GM12865 (cell line): ENCODE measurements at regions not wholly inside any gene's neighbourhood (a gene's known extent, or its start where the extent isn't known, plus 50 kb on each side); places are given as distances from the start of the nearest gene placed in this dataset.
A peak's percentile ranks its signal among the peaks of the same experiment; 100 is the strongest.

ENCODE experiments used
- DNase-seq: peaks from one replicate; pipeline ENCODE4 v3.0.0; 2010; ENCODE audit warnings: low read depth
- H3K4me3 ChIP-seq: 2 replicates; pipeline ENCODE4 v1.5.1; 2011; ENCODE audit warnings: mild to moderate bottlenecking, low read depth, low read length, control low read depth
- TF ChIP-seq, protein P1 (sequence below): IDR thresholded peaks from 2 replicates; pipeline ENCODE4 v1.5.1; 2011; ENCODE audit warnings: low read length, control low read depth, low read depth, inconsistent platforms; ENCODE audit not compliant: insufficient read depth; ENCODE audit errors: missing control alignments

DNA sequence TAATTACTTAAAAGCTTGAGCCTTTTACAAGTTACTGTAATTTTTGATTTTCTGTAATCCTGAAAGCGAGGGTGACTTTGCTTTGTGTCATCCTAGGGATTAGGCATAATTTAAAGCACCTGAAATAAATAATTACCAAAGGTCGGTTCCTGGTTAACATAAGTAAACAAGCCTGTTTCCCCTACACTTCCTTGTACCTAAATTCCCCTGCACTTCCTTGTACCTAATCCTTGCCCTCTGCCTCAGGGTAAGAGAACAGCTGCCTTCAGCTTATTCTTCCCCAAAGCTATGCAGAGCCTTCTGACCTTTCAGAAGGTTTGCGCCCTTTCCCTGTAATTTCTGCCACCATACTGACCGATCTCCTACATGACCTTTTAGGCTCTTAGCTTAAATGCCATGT lies 166.1 kb upstream of the PDE5A start:
- H3K4me3 ChIP-seq: no peak overlapping the region
- TF ChIP-seq, protein P1, sequence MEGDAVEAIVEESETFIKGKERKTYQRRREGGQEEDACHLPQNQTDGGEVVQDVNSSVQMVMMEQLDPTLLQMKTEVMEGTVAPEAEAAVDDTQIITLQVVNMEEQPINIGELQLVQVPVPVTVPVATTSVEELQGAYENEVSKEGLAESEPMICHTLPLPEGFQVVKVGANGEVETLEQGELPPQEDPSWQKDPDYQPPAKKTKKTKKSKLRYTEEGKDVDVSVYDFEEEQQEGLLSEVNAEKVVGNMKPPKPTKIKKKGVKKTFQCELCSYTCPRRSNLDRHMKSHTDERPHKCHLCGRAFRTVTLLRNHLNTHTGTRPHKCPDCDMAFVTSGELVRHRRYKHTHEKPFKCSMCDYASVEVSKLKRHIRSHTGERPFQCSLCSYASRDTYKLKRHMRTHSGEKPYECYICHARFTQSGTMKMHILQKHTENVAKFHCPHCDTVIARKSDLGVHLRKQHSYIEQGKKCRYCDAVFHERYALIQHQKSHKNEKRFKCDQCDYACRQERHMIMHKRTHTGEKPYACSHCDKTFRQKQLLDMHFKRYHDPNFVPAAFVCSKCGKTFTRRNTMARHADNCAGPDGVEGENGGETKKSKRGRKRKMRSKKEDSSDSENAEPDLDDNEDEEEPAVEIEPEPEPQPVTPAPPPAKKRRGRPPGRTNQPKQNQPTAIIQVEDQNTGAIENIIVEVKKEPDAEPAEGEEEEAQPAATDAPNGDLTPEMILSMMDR: no peak
- no peak for DNase-seq

DNA sequence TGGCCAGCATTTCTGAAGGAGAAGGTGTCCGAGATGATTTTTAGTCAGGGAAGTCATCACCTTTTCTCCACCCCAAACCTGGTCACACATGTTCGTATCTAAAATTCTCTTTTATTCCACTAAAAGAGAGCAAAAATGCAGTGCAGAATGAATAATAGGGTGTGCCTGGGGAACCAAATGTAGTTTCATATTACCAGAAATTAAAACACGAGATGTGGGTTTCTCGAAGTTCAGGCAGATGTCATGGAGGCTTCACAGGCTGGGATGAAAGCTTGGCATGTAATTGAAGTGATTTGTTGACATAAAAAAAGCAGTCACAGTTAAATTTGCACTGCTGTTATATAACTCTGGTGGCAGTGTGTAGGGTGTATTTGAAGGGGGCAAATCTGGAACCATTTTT lies 165.5 kb upstream of the PDE5A start:
- TF ChIP-seq, protein P1: no peak
- DNase-seq: no peak
- no peak overlapping the region for H3K4me3 ChIP-seq

DNA sequence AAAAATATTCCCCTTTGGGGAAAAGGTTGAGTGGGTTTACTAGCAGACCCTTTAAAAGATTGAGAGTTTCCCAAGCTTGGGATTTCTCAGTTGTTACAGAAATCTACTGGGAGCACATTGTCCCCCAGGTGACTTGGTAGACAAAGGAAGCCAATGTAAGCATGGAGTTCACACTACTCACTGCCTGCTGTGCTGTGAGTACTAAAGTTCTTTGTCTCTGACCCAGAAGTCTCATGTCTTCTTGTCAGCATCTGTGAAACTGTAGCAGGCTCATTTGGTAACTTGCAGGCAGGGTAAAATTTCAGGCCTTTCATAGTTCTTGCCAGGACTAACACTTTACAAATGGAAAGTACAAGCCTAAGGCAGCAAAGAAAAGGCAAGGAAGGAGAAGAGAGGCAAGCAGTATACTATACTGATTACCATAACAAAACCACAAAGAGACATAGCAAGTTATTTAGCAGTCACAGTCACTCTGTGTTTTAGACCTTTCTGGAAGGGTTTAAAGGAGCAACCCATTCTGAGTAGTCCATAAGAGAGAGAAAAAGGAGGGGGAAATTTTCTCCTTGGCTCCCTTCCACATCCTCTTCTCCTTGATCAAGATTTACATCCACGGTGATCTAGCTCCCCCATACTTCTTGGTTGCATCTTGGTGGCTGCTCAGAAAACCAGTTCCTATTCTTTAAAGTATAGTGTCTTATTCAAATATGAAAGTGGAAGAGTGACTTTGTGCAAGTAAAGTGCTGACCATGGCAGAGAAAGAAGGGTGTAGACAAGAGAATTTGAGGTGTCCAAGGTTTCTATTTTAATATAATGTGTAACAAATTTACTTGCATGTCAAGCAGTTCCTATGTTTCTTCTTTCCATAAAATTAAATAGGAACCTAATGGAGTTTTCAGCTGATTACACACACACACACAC lies 160.0 kb upstream of the PDE5A start:
- TF ChIP-seq, protein P1: no peak
- H3K4me3 ChIP-seq: no peak overlapping the region
- no peak for DNase-seq

DNA sequence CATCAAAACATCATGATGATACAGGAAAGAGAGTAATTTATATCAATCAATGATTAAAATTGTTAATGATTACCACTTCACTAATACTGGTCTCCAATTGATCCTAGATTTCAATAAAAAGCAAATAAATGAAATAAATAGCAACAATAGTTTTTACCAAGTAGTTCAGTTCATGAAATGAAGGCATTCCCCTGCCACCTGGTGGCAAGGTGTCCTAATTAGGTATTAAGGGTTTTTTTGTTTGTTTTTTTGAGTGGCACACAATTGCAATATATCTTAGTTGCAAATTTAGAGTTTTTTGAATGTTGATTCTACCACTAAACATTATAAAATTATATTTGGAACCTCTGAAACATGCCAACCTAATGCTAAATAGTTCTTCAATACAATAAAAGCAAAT lies 157.4 kb upstream of the PDE5A start:
- H3K4me3 ChIP-seq: no peak overlapping the region
- DNase-seq: no peak
- TF ChIP-seq, protein P1: peak; percentile 9

GRCh38 chr4:119783189-119783983 lies 154.8 kb upstream of the PDE5A start:
- no peak overlapping the region for H3K4me3 ChIP-seq
- DNase-seq: no peak
- TF ChIP-seq, protein P1: no peak

- TF ChIP-seq, protein P1: no peak
- no peak overlapping the region for H3K4me3 ChIP-seq
- no peak for DNase-seq
Measured at GRCh38 chr4:119781044-119781443, 152.4 kb upstream of the PDE5A start.
